LNCAP (cell line): ENCODE measurements at regions not wholly inside any gene's neighbourhood (a gene's known extent, or its start where the extent isn't known, plus 50 kb on each side); places are given as distances from the start of the nearest gene placed in this dataset.

Source experiments
- CTCF ChIP-seq: fragments of 450-650 bp; IDR thresholded peaks from 2 replicates; pipeline ENCODE4 v1.5.1; 2017; ENCODE audit warnings: mild to moderate bottlenecking

- TF ChIP-seq CTCF, result no peak
These were observed 117.4 kb upstream of the MAP9 start for GRCh38 chr4:155494037-155494718.

- TF ChIP-seq CTCF, result no peak
These were observed 114.8 kb upstream of the MAP9 start for GRCh38 chr4:155491336-155492120.

- TF ChIP-seq CTCF, result no peak
These were observed 112.5 kb upstream of the MAP9 start for GRCh38 chr4:155489271-155489670.

- TF ChIP-seq CTCF, result no peak
These were observed 111.9 kb upstream of the MAP9 start for GRCh38 chr4:155488691-155489090.

GRCh38 chr4:155487210-155487609, 110.4 kb upstream of the MAP9 start:
- TF ChIP-seq CTCF, result no peak

- no peak for TF ChIP-seq CTCF
These were observed 104.4 kb upstream of the MAP9 start for GRCh38 chr4:155481150-155481549.

GRCh38 chr4:155479835-155480234, 103.1 kb upstream of the MAP9 start:
- TF ChIP-seq CTCF, result no peak
